A549 (cell line): ENCODE measurements at regions not wholly inside any gene's neighbourhood (a gene's known extent, or its start where the extent isn't known, plus 50 kb on each side); places are given as distances from the start of the nearest gene placed in this dataset.

Experiments
- ATAC-seq, 2 experiments: fragments of 200-7000 bp in 1 of 2; fragments of >200 bp in 1 of 2; cut with Nextera tagmentation in 1 of 2; cut with Tn5 transposase in 1 of 2; 3 replicates each; pipeline versions ENCODE4 v1.8.0 to v1.9.1; 2018 to 2020; ENCODE audit warnings: mild to moderate bottlenecking in 1 of 2, moderate library complexity in 1 of 2
- CTCF ChIA-PET: fragments of 300-600 bp; sonication (Branson Sonifier 250); formaldehyde crosslinking; extraction: SDS; loops from one replicate; lab custom pipeline; 2021; ENCODE audit warnings: antibody characterized with exemption, inconsistent platforms; lab: Yijun Ruan, JAX
- POLR2A ChIA-PET: fragments of 350-600 bp; formaldehyde crosslinking; extraction: SDS; loops from one replicate; lab custom pipeline; 2021; ENCODE audit warnings: antibody characterized with exemption, inconsistent platforms; lab: Yijun Ruan, JAX
- DNase-seq, 2 experiments: peaks; one replicate each; pipeline versions ENCODE4 v3.0.0 to v3.0.0-alpha.2; 2011 to 2016; ENCODE audit warnings: low read depth in 1 of 2, low spot score in 1 of 2
- FAIRE-seq: peaks from 2 replicates; lab custom pipeline; 2011; peaks lifted over from hg19 to GRCh38; lab: Jason Lieb, UNC
- H3K27ac ChIP-seq, 2 experiments: fragments of >200 bp; sonication (Bioruptor Twin); formaldehyde crosslinking; 3 replicates each; pipeline ENCODE4 v1.5.1; 2016 to 2017
- H3K4me1 ChIP-seq: fragments of >200 bp; sonication (Bioruptor Twin); formaldehyde crosslinking; 3 replicates; pipeline ENCODE4 v1.6.1; 2016
- H3K4me2 ChIP-seq: fragments of >200 bp; sonication (Bioruptor Twin); formaldehyde crosslinking; 3 replicates; pipeline ENCODE4 v1.6.1; 2016
- H3K4me3 ChIP-seq: fragments of >200 bp; sonication (Bioruptor Twin); formaldehyde crosslinking; 3 replicates; pipeline ENCODE4 v1.5.1; 2016
- H3K9me3 ChIP-seq: fragments of >200 bp; sonication (Bioruptor Twin); formaldehyde crosslinking; 3 replicates; pipeline ENCODE4 v1.6.1; 2016
- BHLHE40 ChIP-seq: IDR thresholded peaks from 2 replicates; pipeline ENCODE4 v1.6.1; 2012; ENCODE audit warnings: low read depth, low read length, inconsistent platforms
- CBX2 ChIP-seq: fragments of 200-600 bp; sonication (generic); IDR thresholded peaks from 2 replicates; pipeline ENCODE4 v1.6.1; 2016; ENCODE audit warnings: low read depth, mild to moderate bottlenecking, borderline replicate concordance
- CHD2 ChIP-seq: fragments of 150-350 bp; IDR thresholded peaks from 2 replicates; pipeline ENCODE4 v1.6.1; 2014; ENCODE audit warnings: low read length; ENCODE audit not compliant: partially characterized antibody
- CTCF ChIP-seq: fragments of >200 bp; sonication (Bioruptor Twin); formaldehyde crosslinking; IDR thresholded peaks from 3 replicates; pipeline ENCODE4 v1.5.1; 2016
- E2F6 ChIP-seq: IDR thresholded peaks from 2 replicates; pipeline ENCODE4 v1.6.1; 2012; ENCODE audit warnings: low read depth, borderline replicate concordance
- EHMT2 ChIP-seq: fragments of 200-600 bp; sonication (generic); IDR thresholded peaks from 2 replicates; pipeline ENCODE4 v1.6.1; 2016; ENCODE audit warnings: antibody characterized with exemption, low read depth, mild to moderate bottlenecking, moderate library complexity
- ELK1 ChIP-seq: fragments of 150-350 bp; IDR thresholded peaks from 2 replicates; pipeline ENCODE4 v1.6.1; 2014; ENCODE audit warnings: low read depth, mild to moderate bottlenecking, low read length
- EP300 ChIP-seq, 2 experiments: fragments of >200 bp; sonication (Bioruptor Twin); formaldehyde crosslinking; IDR thresholded peaks; 2 replicates in 1 of 2; 3 replicates in 1 of 2; pipeline ENCODE4 v1.6.1; 2016 to 2017
- ESRRA ChIP-seq: fragments of 150-350 bp; IDR thresholded peaks from 2 replicates; pipeline ENCODE4 v1.6.1; 2014; ENCODE audit warnings: mild to moderate bottlenecking, low read length, borderline replicate concordance
- FOSB ChIP-seq: fragments of 250-450 bp; sonication (Bioruptor Pico); IDR thresholded peaks from 2 replicates; pipeline ENCODE4 v1.5.0; 2020; ENCODE audit warnings: mild to moderate bottlenecking, moderate library complexity
- FOXS1 ChIP-seq: fragments of 250-450 bp; sonication (Bioruptor Pico); IDR thresholded peaks from 2 replicates; pipeline ENCODE4 v1.5.0; 2020; ENCODE audit warnings: mild to moderate bottlenecking, moderate library complexity
- HEYL ChIP-seq: fragments of 250-450 bp; sonication (Bioruptor Pico); IDR thresholded peaks from 2 replicates; pipeline ENCODE4 v1.8.0; 2021; ENCODE audit warnings: mild to moderate bottlenecking, moderate library complexity
- HOXA7 ChIP-seq: fragments of 250-450 bp; sonication (Bioruptor Pico); IDR thresholded peaks from 2 replicates; pipeline ENCODE4 v1.5.0; 2020; ENCODE audit warnings: mild to moderate bottlenecking, moderate library complexity
- HOXB13 ChIP-seq: fragments of 250-450 bp; sonication (Bioruptor Pico); IDR thresholded peaks from 2 replicates; pipeline ENCODE4 v1.5.0; 2020; ENCODE audit warnings: low read depth, mild to moderate bottlenecking, moderate library complexity
- JUN ChIP-seq, 2 experiments: fragments of >200 bp; sonication (Bioruptor Twin); formaldehyde crosslinking; IDR thresholded peaks; 2 replicates in 1 of 2; 3 replicates in 1 of 2; pipeline ENCODE4 v1.6.1; 2016 to 2017
- JUNB ChIP-seq: fragments of >200 bp; sonication (Bioruptor Twin); formaldehyde crosslinking; IDR thresholded peaks from 2 replicates; pipeline ENCODE4 v1.6.1; 2016
- KDM1A ChIP-seq: fragments of 200-600 bp; sonication (generic); IDR thresholded peaks from 2 replicates; pipeline ENCODE4 v1.6.1; 2016; ENCODE audit warnings: low read depth, mild to moderate bottlenecking
- MYC ChIP-seq: IDR thresholded peaks from 2 replicates; pipeline ENCODE4 v1.6.1; 2012; ENCODE audit warnings: mild to moderate bottlenecking, inconsistent platforms, low read length, improper control_type of control experiment, borderline replicate concordance
- NFE2L2 ChIP-seq: fragments of 150-350 bp; conservative IDR thresholded peaks from 2 replicates; pipeline ENCODE4 v1.6.1; 2014; ENCODE audit warnings: low read length
- PHF8 ChIP-seq: fragments of 200-600 bp; sonication (generic); IDR thresholded peaks from 2 replicates; pipeline ENCODE4 v1.6.1; 2016; ENCODE audit warnings: low read depth, mild to moderate bottlenecking, antibody characterized with exemption, moderate library complexity, borderline replicate concordance
- POLR2AphosphoS2 ChIP-seq: conservative IDR thresholded peaks from 2 replicates; pipeline ENCODE4 v1.6.1; 2012; ENCODE audit warnings: low read length, improper control_type of control experiment, inconsistent platforms
- RNF2 ChIP-seq: fragments of 200-600 bp; sonication (generic); IDR thresholded peaks from 2 replicates; pipeline ENCODE4 v1.6.1; 2016; ENCODE audit warnings: low read depth, mild to moderate bottlenecking, antibody characterized with exemption, moderate library complexity, borderline replicate concordance
- SREBF2 ChIP-seq: fragments of 450-650 bp; IDR thresholded peaks from 2 replicates; pipeline ENCODE4 v1.6.1; 2014; ENCODE audit warnings: mild to moderate bottlenecking, moderate library complexity
- TFCP2L1 ChIP-seq: fragments of 250-450 bp; sonication (Bioruptor Pico); IDR thresholded peaks from 2 replicates; pipeline ENCODE4 v1.5.0; 2021; ENCODE audit warnings: mild to moderate bottlenecking
- TP53 ChIP-seq: fragments of 250-450 bp; sonication (Bioruptor Pico); IDR thresholded peaks from 2 replicates; pipeline ENCODE4 v1.5.0; 2021; ENCODE audit warnings: mild to moderate bottlenecking, moderate library complexity
- ZNF302 ChIP-seq: fragments of 250-450 bp; sonication (Bioruptor Pico); IDR thresholded peaks from 2 replicates; pipeline ENCODE4 v1.9.0; 2021; ENCODE audit warnings: inconsistent platforms, mild to moderate bottlenecking, moderate library complexity
- ZSCAN20 ChIP-seq: fragments of 250-450 bp; sonication (Bioruptor Pico); IDR thresholded peaks from 2 replicates; pipeline ENCODE4 v1.8.0; 2022; ENCODE audit warnings: mild to moderate bottlenecking, moderate library complexity
- WGBS: methylation state at CpG from one replicate; pipeline ENCODE4 v1.1.6; 2017; ENCODE audit errors: missing lambda C conversion rate; 5-methylcytosine and 5-hydroxymethylcytosine counted together
- TF ChIP-seq, protein P1 (sequence below): IDR thresholded peaks from 2 replicates; pipeline ENCODE4 v1.6.1; 2012
- TF ChIP-seq, protein P2 (sequence below): fragments of 250-450 bp; sonication (Bioruptor Pico); IDR thresholded peaks from 2 replicates; pipeline ENCODE4 v1.5.0; 2020; ENCODE audit warnings: low read depth, mild to moderate bottlenecking, moderate library complexity

GRCh38 chr7:34217972-34218371 lies 312.6 kb downstream of the BMPER start:
- POLR2A ChIA-PET = no interaction called here
- Histone ChIP-seq H3K4me1 (peaks cover 7% of the 10 kb centered on the region), H3K27ac (no peak overlapping the region), H3K9me3 (no peaks in the 10 kb centered on the region)
- DNase-seq (no peak), FAIRE-seq (no peak), ATAC-seq (no peak)
- CTCF ChIA-PET = no interaction called here
- 96% methylated on average over 1 of the region's 1 CpG for WGBS
- TF ChIP-seq FOXS1 = no peak
- TF ChIP-seq, protein P1, sequence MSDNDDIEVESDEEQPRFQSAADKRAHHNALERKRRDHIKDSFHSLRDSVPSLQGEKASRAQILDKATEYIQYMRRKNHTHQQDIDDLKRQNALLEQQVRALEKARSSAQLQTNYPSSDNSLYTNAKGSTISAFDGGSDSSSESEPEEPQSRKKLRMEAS = no peak
- no peak for TF ChIP-seq ELK1
- no peak for TF ChIP-seq CHD2
- TF ChIP-seq TP53 (CRISPR knock-in tag) = no peak
- no peak for TF ChIP-seq FOSB
- TF ChIP-seq JUN (IDR thresholded peaks at IDR 0.05) = no peak
- TF ChIP-seq ZNF302 (CRISPR knock-in tag) = no peak
- no peak for TF ChIP-seq POLR2AphosphoS2
- no peak for TF ChIP-seq BHLHE40
- no peak for TF ChIP-seq RNF2
- TF ChIP-seq SREBF2 = no peak
- no peak for TF ChIP-seq ZSCAN20 (CRISPR knock-in tag)
- TF ChIP-seq HOXB13 (CRISPR knock-in tag) = no peak
- TF ChIP-seq TFCP2L1 (CRISPR knock-in tag) = no peak
- TF ChIP-seq CTCF = no peak
- TF ChIP-seq HEYL (CRISPR knock-in tag) = no peak
- TF ChIP-seq, all 56 proteins: peak for 0
- Histone ChIP-seq H3K4me2 (no peak overlapping the region), H3K4me3 (no peak overlapping the region)

GRCh38 chr7:34219153-34219718 lies 313.9 kb downstream of the BMPER start:
- ATAC-seq = no peak

DNA sequence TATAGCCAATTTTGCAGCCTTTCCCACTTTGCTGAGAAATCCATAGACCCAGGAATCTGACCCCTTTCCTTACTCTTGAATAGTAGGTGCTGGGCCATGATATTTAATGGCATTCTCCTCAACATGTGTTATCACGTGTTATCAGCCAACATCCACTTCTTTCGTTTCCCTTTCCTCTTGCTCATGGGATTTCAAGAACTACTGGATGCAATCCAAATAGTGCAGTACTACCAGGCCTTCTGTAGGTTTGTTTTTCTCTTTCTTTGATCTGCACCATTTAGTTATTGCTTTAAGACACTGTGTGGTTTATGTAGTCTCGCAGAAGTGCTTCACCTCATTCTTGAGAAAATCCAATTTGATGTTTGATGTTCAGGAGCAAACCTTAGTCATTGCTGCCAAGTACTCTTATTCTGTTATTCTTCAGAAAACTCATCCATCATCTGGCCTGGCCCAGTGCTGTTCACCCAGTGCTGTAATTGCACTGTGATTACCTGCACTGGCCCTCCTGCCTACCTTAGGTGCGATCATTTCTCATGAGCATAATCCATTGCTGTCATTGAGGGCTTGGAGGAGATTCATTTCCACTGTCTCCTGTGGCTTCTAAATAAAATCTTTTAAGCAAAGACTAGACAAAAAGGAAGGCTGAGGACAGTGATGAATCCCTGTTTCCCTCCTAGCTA lies 315.3 kb downstream of the BMPER start:
- no peak for ATAC-seq
- no peak for DNase-seq
- no peaks in the 10 kb centered on the region for H3K9me3 ChIP-seq
- ChIA-PET CTCF (interaction anchor here (1.2 kb wide), 1 partner anchor 30 kb away, joined by 3 read pairs; no protein-coding TSS in a partner anchor), POLR2A (no interaction called here)
- TF ChIP-seq HOXB13 (CRISPR knock-in tag) (no peak), EP300 (IDR thresholded peaks at IDR 0.05) (no peak), JUNB (no peak), PHF8 (no peak), KDM1A (no peak), CBX2 (no peak), TP53 (CRISPR knock-in tag) (no peak), MYC (no peak), POLR2AphosphoS2 (no peak), HOXA7 (CRISPR knock-in tag) (no peak), NFE2L2 (no peak), ESRRA (no peak), E2F6 (no peak), RNF2 (no peak), ZSCAN20 (CRISPR knock-in tag) (no peak)
- TF ChIP-seq, protein P2, sequence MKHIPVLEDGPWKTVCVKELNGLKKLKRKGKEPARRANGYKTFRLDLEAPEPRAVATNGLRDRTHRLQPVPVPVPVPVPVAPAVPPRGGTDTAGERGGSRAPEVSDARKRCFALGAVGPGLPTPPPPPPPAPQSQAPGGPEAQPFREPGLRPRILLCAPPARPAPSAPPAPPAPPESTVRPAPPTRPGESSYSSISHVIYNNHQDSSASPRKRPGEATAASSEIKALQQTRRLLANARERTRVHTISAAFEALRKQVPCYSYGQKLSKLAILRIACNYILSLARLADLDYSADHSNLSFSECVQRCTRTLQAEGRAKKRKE (CRISPR knock-in tag) = no peak
- no peak overlapping the region for H3K4me3 ChIP-seq
- WGBS = 80% methylated on average over 4 of the region's 4 CpGs
- H3K27ac ChIP-seq = no peak overlapping the region
- H3K4me1 ChIP-seq = peaks cover 20% of the 10 kb centered on the region
- no peak for FAIRE-seq
- no peak overlapping the region for H3K4me2 ChIP-seq

More at GRCh38 chr7:34219153-34219718, 313.9 kb downstream of the BMPER start:
- DNase-seq = no peak
- ChIA-PET POLR2A (no interaction called here), CTCF (no interaction called here)
- Histone ChIP-seq H3K4me3 (no peak overlapping the region), H3K27ac (no peak overlapping the region), H3K4me1 (peaks cover 19% of the 10 kb centered on the region), H3K4me2 (no peak overlapping the region), H3K9me3 (no peaks in the 10 kb centered on the region)
- TF ChIP-seq EHMT2 = no peak
- TF ChIP-seq HOXB13 (CRISPR knock-in tag) = no peak
- 64% methylated on average over 3 of the region's 3 CpGs for WGBS
- FAIRE-seq = no peak
